H1 (cell line): ENCODE measurements at regions not wholly inside any gene's neighbourhood (a gene's known extent, or its start where the extent isn't known, plus 50 kb on each side); places are given as distances from the start of the nearest gene placed in this dataset.

Source experiments
- CTCF ChIA-PET: fragments of 300-600 bp; sonication (Branson Sonifier 250); formaldehyde crosslinking; loops from one replicate; lab custom pipeline; 2021; ENCODE audit not compliant: partially characterized antibody; lab: Charles Lee
- POLR2A ChIA-PET: fragments of 300-600 bp; sonication (Branson Sonifier 250); formaldehyde crosslinking; loops from one replicate; lab custom pipeline; 2021; ENCODE audit warnings: inconsistent platforms; ENCODE audit not compliant: partially characterized antibody; lab: Charles Lee
- DNase-seq, 2 experiments: peaks; one replicate each; pipeline versions ENCODE4 v3.0.0 to v3.0.0-alpha.2; 2010 to 2022; ENCODE audit warnings: low spot score in 2 of 2, low read depth in 1 of 2, mixed read lengths in 1 of 2
- FAIRE-seq: peaks from 2 replicates; lab custom pipeline; 2011; peaks lifted over from hg19 to GRCh38; lab: Jason Lieb, UNC
- H2AFZ ChIP-seq: 2 replicates; pipeline ENCODE4 v1.8.1; 2012; ENCODE audit warnings: low read length, inconsistent platforms
- H2AK5ac ChIP-seq: 2 replicates; pipeline ENCODE4 v1.6.1; 2013; ENCODE audit warnings: low read depth, low read length
- H2BK120ac ChIP-seq: replicated peaks from 2 replicates; pipeline ENCODE3; 2013; ENCODE audit warnings: low read depth, low read length, inconsistent platforms
- H2BK12ac ChIP-seq: 2 replicates; pipeline ENCODE4 v1.6.1; 2013; ENCODE audit warnings: low read depth, low read length
- H2BK15ac ChIP-seq: 2 replicates; pipeline ENCODE4 v1.6.1; 2013; ENCODE audit warnings: low read length
- H2BK20ac ChIP-seq: 2 replicates; pipeline ENCODE4 v1.6.1; 2013; ENCODE audit warnings: low read length
- H2BK5ac ChIP-seq: 2 replicates; pipeline ENCODE4 v1.6.1; 2013; ENCODE audit warnings: low read depth, low read length
- H3K14ac ChIP-seq: 2 replicates; pipeline ENCODE4 v1.6.1; 2013; ENCODE audit warnings: inconsistent platforms; ENCODE audit not compliant: insufficient read length
- H3K18ac ChIP-seq: 2 replicates; pipeline ENCODE4 v1.6.1; 2013; ENCODE audit warnings: low read length; ENCODE audit errors: extremely low read depth
- H3K23ac ChIP-seq: 2 replicates; pipeline ENCODE4 v1.6.1; 2013; ENCODE audit warnings: inconsistent platforms; ENCODE audit not compliant: insufficient read length
- H3K23me2 ChIP-seq: 2 replicates; pipeline ENCODE4 v1.6.1; 2013; ENCODE audit warnings: low read depth, low read length
- H3K27ac ChIP-seq: 2 replicates; pipeline ENCODE4 v1.6.1; 2011; ENCODE audit warnings: low read depth, low read length, inconsistent platforms
- H3K27me3 ChIP-seq, 4 experiments: replicated peaks in 1 of 4; 1 replicate in 1 of 4; 2 replicates in 3 of 4; pipeline versions ENCODE4 v1.6.1 to v1.8.1; 2011 to 2013; ENCODE audit warnings: low read length in 3 of 4, mild to moderate bottlenecking in 3 of 4, inconsistent platforms in 2 of 4, mixed read lengths in 2 of 4, moderate library complexity in 1 of 4; ENCODE audit not compliant: control insufficient read depth in 3 of 4, insufficient read depth in 3 of 4; ENCODE audit errors: extremely low read depth in 1 of 4
- H3K36me3 ChIP-seq, 4 experiments: 2 replicates each; pipeline versions ENCODE4 v1.6.1 to v1.8.1; 2011 to 2013; ENCODE audit warnings: mild to moderate bottlenecking in 4 of 4, low read length in 3 of 4, moderate library complexity in 2 of 4, control low read depth in 1 of 4, inconsistent platforms in 1 of 4; ENCODE audit not compliant: insufficient read depth in 4 of 4, control insufficient read depth in 2 of 4
- H3K4ac ChIP-seq: replicated peaks from 2 replicates; pipeline ENCODE3; 2013; ENCODE audit warnings: low read length, low read depth, mixed read lengths, inconsistent platforms; ENCODE audit not compliant: insufficient read length
- H3K4me1 ChIP-seq, 4 experiments: replicated peaks in 1 of 4; 1 replicate in 1 of 4; 2 replicates in 3 of 4; pipeline versions ENCODE4 v1.6.1 to v1.8.1; 2011 to 2013; ENCODE audit warnings: low read length in 3 of 4, inconsistent platforms in 2 of 4, mixed read lengths in 1 of 4; ENCODE audit not compliant: insufficient read depth in 4 of 4, control insufficient read depth in 3 of 4
- H3K4me2 ChIP-seq, 2 experiments: 2 replicates each; pipeline versions ENCODE4 v1.6.1 to v1.8.1; 2011 to 2013; ENCODE audit warnings: low read depth in 2 of 2, low read length in 2 of 2, control low read depth in 1 of 2, inconsistent platforms in 1 of 2, mild to moderate bottlenecking in 1 of 2; ENCODE audit not compliant: insufficient read depth in 1 of 2
- H3K4me3 ChIP-seq, 4 experiments: fragments of 200-600, 300-600 bp in 1 of 4; sonication (generic), shearing (Covaris generic), sonication (Bioruptor Twin) in 1 of 4; 2 replicates each; pipeline versions ENCODE4 v1.5.1 to v1.8.1; 2011 to 2016; ENCODE audit warnings: low read length in 4 of 4, low read depth in 3 of 4, control low read depth in 2 of 4, inconsistent platforms in 2 of 4, mild to moderate bottlenecking in 2 of 4, mixed read lengths in 1 of 4, moderate library complexity in 1 of 4; ENCODE audit not compliant: insufficient read depth in 2 of 4; ENCODE audit errors: extremely low read depth in 1 of 4
- H3K56ac ChIP-seq: replicated peaks from 2 replicates; pipeline ENCODE3; 2013; ENCODE audit warnings: low read depth, mild to moderate bottlenecking, mixed read lengths, low read length, inconsistent platforms; ENCODE audit not compliant: insufficient read length
- H3K79me1 ChIP-seq: 2 replicates; pipeline ENCODE4 v1.6.1; 2013; ENCODE audit warnings: low read depth, low read length, control low read depth
- H3K79me2 ChIP-seq, 2 experiments: 2 replicates each; pipeline versions ENCODE4 v1.6.1 to v1.8.1; 2012 to 2013; ENCODE audit warnings: low read length in 2 of 2, mild to moderate bottlenecking in 2 of 2, inconsistent platforms in 1 of 2; ENCODE audit not compliant: insufficient read depth in 2 of 2, control insufficient read depth in 1 of 2
- H3K9ac ChIP-seq, 4 experiments: replicated peaks in 1 of 4; 1 replicate in 1 of 4; 2 replicates in 3 of 4; pipeline versions ENCODE4 v1.6.1 to v1.8.1; 2011 to 2013; ENCODE audit warnings: low read depth in 3 of 4, low read length in 3 of 4, control low read depth in 2 of 4, mild to moderate bottlenecking in 2 of 4, moderate library complexity in 2 of 4, inconsistent platforms in 1 of 4; ENCODE audit errors: extremely low read depth in 1 of 4
- H3K9me3 ChIP-seq, 2 experiments: 2 replicates each; pipeline versions ENCODE4 v1.6.1 to v1.8.1; 2012 to 2013; ENCODE audit warnings: mild to moderate bottlenecking in 2 of 2, moderate library complexity in 2 of 2, control low read depth in 1 of 2, inconsistent platforms in 1 of 2, low read depth in 1 of 2, low read length in 1 of 2, mixed read lengths in 1 of 2; ENCODE audit not compliant: insufficient read depth in 2 of 2
- H4K20me1 ChIP-seq, 2 experiments: replicated peaks in 1 of 2; 2 replicates each; pipeline versions ENCODE3 to v1.8.1; 2011 to 2013; ENCODE audit warnings: inconsistent platforms in 2 of 2, low read length in 2 of 2, mild to moderate bottlenecking in 1 of 2; ENCODE audit not compliant: insufficient read depth in 2 of 2, control insufficient read depth in 1 of 2
- H4K5ac ChIP-seq: 2 replicates; pipeline ENCODE4 v1.6.1; 2013; ENCODE audit warnings: low read length, low read depth, mixed read lengths, inconsistent platforms; ENCODE audit not compliant: insufficient read length
- H4K8ac ChIP-seq: 2 replicates; pipeline ENCODE4 v1.8.0; 2013; ENCODE audit warnings: mild to moderate bottlenecking, moderate library complexity, low read length, inconsistent platforms; ENCODE audit not compliant: insufficient read depth; ENCODE audit errors: extremely low read depth
- H4K91ac ChIP-seq: replicated peaks from 2 replicates; pipeline ENCODE3; 2013; ENCODE audit warnings: low read length, mixed read lengths, inconsistent platforms; ENCODE audit not compliant: insufficient read length
- BRCA1 ChIP-seq: IDR thresholded peaks from 2 replicates; pipeline ENCODE4 v1.6.1; 2012; ENCODE audit warnings: low read depth, low read length, improper control_type of control experiment
- GABPA ChIP-seq: IDR thresholded peaks from 2 replicates; pipeline ENCODE4 v1.6.1; 2011; ENCODE audit warnings: mild to moderate bottlenecking, low read length, moderate library complexity, borderline replicate concordance; ENCODE audit not compliant: insufficient read depth
- HDAC2 ChIP-seq, 2 experiments: fragments of 300-600 bp in 1 of 2; sonication (generic) in 1 of 2; IDR thresholded peaks; 2 replicates each; pipeline ENCODE4 v1.6.1; 2011 to 2012; ENCODE audit warnings: low read depth in 2 of 2, low read length in 2 of 2, mild to moderate bottlenecking in 2 of 2, moderate library complexity in 2 of 2, borderline replicate concordance in 1 of 2, inconsistent platforms in 1 of 2
- RBBP5 ChIP-seq: IDR thresholded peaks from 2 replicates; pipeline ENCODE4 v1.7.1; 2012; ENCODE audit warnings: low read depth, mild to moderate bottlenecking, inconsistent platforms, low read length, moderate library complexity, borderline replicate concordance
- TCF12 ChIP-seq: IDR thresholded peaks from 2 replicates; pipeline ENCODE4 v1.6.1; 2011; ENCODE audit warnings: low read depth, mild to moderate bottlenecking, low read length
- TEAD4 ChIP-seq: IDR thresholded peaks from 2 replicates; pipeline ENCODE4 v1.6.1; 2012; ENCODE audit warnings: low read depth, low read length, inconsistent platforms, mixed read lengths
- WGBS, 2 experiments: shearing (Covaris generic) in 1 of 2; methylation state at CpG; one replicate each; pipeline versions ENCODE4 v1.1.6 to v1.1.7; 2013 to 2015; ENCODE audit warnings: low lambda C conversion rate in 2 of 2, mixed read lengths in 2 of 2, inconsistent platforms in 1 of 2, low coverage in 1 of 2, missing lambda C conversion rate in 1 of 2; ENCODE audit not compliant: insufficient replicate concordance in 2 of 2, insufficient coverage in 1 of 2, insufficient read length in 1 of 2; ENCODE audit errors: extremely low coverage in 1 of 2, missing lambda C conversion rate in 1 of 2; 5-methylcytosine and 5-hydroxymethylcytosine counted together

DNA sequence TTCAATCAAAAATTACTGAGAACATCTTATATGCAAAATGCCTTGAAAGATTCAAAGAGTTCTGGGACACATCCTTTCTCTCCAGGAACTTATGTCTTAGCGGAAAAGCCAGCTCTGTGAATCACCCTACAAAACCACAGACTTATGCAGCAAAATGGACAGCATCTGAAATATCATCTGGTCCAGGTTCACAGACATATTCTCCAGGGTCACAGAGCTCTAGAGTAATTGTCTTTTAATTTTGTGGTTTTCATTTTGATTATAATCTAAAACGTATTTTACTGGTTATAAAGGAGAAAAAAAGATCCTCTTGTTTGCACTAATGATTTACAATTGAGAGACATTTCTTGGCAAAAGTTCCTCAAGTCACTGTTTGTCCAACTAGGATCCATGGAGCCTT is 246.2 kb downstream of the MSRB3 start:
- H2AFZ ChIP-seq = no peak overlapping the region
- H3K4ac ChIP-seq = no peak overlapping the region
- FAIRE-seq = no peak
- no peak overlapping the region for H2BK20ac ChIP-seq
- H2BK120ac ChIP-seq = no peak overlapping the region
- no peak overlapping the region for H4K8ac ChIP-seq
- H2BK15ac ChIP-seq = no peak overlapping the region
- H3K4me3 ChIP-seq = no peak overlapping the region
- H2AK5ac ChIP-seq = no peak overlapping the region
- WGBS, 2 experiments = 100% methylated on average over 2 of the region's 2 CpGs; no CpG with 5 or more reads in 1 of the 2 experiments
- no peak overlapping the region for H4K91ac ChIP-seq
- H3K4me2 ChIP-seq = no peak overlapping the region
- TF ChIP-seq HDAC2 (IDR thresholded peaks at IDR 0.05; ENCODE audit: borderline replicate concordance in 1 of 2, low read depth in 2 of 2, low read length in 2 of 2) (no peak), RBBP5 (no peak), GABPA (no peak), BRCA1 (no peak), TEAD4 (no peak), TCF12 (no peak)
- TF ChIP-seq, all 59 proteins: peak for 0
- no peak overlapping the region for H3K23ac ChIP-seq
- H3K27ac ChIP-seq = no peak overlapping the region
- H4K5ac ChIP-seq = no peak overlapping the region
- no peak overlapping the region for H3K14ac ChIP-seq
- H3K9ac ChIP-seq = no peak overlapping the region
- H3K36me3 ChIP-seq = no peaks in the 10 kb centered on the region
- no peak overlapping the region for H3K56ac ChIP-seq
- no peaks in the 10 kb centered on the region for H3K79me1 ChIP-seq
- no peaks in the 10 kb centered on the region for H4K20me1 ChIP-seq
- no peaks in the 10 kb centered on the region for H3K4me1 ChIP-seq
- DNase-seq = no peak
- peaks cover 0 to 4% of the 10 kb centered on the region in 2 experiments; a peak in 1 of 4 replicates for H3K9me3 ChIP-seq
- H3K18ac ChIP-seq = no peak overlapping the region
- ChIA-PET CTCF (interaction anchor here (1.8 kb wide), 1 partner anchor 32 kb away, joined by 4 read pairs; no protein-coding TSS in a partner anchor), POLR2A (no interaction called here)
- no peak overlapping the region for H2BK5ac ChIP-seq
- H2BK12ac ChIP-seq = no peak overlapping the region
- H3K79me2 ChIP-seq = no peaks in the 10 kb centered on the region
- H3K23me2 ChIP-seq = no peaks in the 10 kb centered on the region; the same call in 1 of the 2 replicates
- H3K27me3 ChIP-seq = no peaks in the 10 kb centered on the region
